AG10803 (cell line): ENCODE measurements at regions not wholly inside any gene's neighbourhood (a gene's known extent, or its start where the extent isn't known, plus 50 kb on each side); places are given as distances from the start of the nearest gene placed in this dataset.
"Not testable (repeated sequence)": the region's sequence is repeated elsewhere in the genome, so short reads cannot be mapped to it uniquely, and the experiment has no call there.

Experiments
- DNase-seq: peaks from one replicate; pipeline ENCODE4 v3.0.0; 2010; ENCODE audit warnings: low read depth
- H3K4me3 ChIP-seq: 2 replicates; pipeline ENCODE4 v1.5.1; 2011; ENCODE audit warnings: mild to moderate bottlenecking, low read length, control low read depth
- TF ChIP-seq, protein P1 (sequence below): conservative IDR thresholded peaks from 2 replicates; pipeline ENCODE4 v1.5.1; 2011; ENCODE audit warnings: mild to moderate bottlenecking, low read length, control low read depth, inconsistent platforms

- TF ChIP-seq, protein P1, sequence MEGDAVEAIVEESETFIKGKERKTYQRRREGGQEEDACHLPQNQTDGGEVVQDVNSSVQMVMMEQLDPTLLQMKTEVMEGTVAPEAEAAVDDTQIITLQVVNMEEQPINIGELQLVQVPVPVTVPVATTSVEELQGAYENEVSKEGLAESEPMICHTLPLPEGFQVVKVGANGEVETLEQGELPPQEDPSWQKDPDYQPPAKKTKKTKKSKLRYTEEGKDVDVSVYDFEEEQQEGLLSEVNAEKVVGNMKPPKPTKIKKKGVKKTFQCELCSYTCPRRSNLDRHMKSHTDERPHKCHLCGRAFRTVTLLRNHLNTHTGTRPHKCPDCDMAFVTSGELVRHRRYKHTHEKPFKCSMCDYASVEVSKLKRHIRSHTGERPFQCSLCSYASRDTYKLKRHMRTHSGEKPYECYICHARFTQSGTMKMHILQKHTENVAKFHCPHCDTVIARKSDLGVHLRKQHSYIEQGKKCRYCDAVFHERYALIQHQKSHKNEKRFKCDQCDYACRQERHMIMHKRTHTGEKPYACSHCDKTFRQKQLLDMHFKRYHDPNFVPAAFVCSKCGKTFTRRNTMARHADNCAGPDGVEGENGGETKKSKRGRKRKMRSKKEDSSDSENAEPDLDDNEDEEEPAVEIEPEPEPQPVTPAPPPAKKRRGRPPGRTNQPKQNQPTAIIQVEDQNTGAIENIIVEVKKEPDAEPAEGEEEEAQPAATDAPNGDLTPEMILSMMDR: no peak
- no peak overlapping the region for H3K4me3 ChIP-seq
- peak; percentile 90 for DNase-seq
Measured at GRCh38 chr6:140462453-140463311, 1088.2 kb upstream of the CITED2 start.

DNA sequence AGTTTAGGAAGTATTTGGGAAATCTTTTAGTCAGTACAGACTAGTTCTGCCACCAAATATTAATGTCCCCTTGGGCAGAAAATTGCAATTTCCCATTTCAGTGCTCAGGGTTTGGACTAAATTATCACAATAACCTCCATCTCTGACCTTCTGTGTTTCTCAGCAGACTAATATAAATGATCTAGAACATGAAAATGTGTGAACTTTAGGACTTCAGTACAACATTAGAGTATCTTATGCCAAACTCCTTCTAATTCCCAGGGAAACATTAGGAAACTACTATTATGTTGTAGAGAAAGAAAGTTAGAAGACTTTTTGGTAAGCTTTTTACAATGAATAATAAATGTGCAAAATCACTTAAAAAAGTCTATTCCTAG, 1087.6 kb upstream of the CITED2 start:
- H3K4me3 ChIP-seq: no peak overlapping the region
- TF ChIP-seq, protein P1: no peak
- no peak for DNase-seq

DNA sequence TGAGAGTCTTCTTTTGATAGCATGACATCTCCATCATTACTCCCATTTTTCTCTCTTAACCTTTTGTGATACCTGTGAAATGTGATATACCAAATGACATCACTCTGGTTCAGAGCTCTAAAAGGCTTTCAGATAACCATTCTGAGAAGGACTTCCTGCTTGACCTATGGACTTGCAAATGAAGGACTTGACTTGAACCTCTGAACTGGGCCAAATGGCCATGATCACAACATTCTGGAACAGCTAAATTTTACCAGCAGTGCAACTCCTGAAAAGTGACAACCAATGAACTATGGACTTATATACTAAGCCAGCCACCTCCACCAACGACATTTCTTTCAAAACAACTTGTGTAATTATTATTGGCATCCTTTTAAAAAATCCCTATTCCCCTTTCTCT, 1085.8 kb upstream of the CITED2 start:
- no peak for DNase-seq
- H3K4me3 ChIP-seq: no peak overlapping the region
- TF ChIP-seq, protein P1: no peak

GRCh38 chr6:140459209-140459608, 1084.8 kb upstream of the CITED2 start:
- no peak overlapping the region for H3K4me3 ChIP-seq
- DNase-seq: no peak
- TF ChIP-seq, protein P1: no peak

- DNase-seq: no peak
- TF ChIP-seq, protein P1: no peak
- H3K4me3 ChIP-seq: no peak overlapping the region
Measured at GRCh38 chr6:140446241-140446640, 1071.8 kb upstream of the CITED2 start.

DNA sequence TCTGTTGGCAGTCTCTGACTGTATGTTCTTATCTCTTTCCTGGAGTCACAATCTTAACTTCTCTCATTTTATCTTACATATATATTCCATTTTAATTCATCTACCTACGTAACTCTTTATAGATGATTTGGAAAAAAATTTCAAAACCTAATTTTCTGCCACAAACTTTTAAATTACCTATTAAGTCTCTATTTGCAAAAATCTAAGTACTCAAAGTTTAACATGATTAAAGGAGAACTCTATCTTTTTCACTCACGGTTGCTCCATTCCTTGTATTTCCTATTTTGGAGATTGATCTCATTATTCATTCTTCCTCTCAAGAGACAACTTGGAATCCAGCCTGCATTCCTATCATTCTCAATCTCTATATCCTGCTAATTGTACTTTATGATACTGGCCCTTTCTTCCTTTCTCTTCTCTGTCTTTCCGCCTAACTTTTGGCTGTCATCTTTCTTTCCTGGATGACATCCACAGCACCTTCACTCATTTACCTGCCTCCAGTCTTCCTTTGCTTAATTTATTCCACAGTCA, 1071.1 kb upstream of the CITED2 start:
- no peak overlapping the region for H3K4me3 ChIP-seq
- TF ChIP-seq, protein P1: no peak
- peak; percentile 81 for DNase-seq

- not testable (repeated sequence) for H3K4me3 ChIP-seq, DNase-seq
Measured at GRCh38 chr6:140443112-140443511, 1068.7 kb upstream of the CITED2 start.
